ENCODE measurements at regions not wholly inside any gene's neighbourhood (a gene's known extent, or its start where the extent isn't known, plus 50 kb on each side); places are given as distances from the start of the nearest gene placed in this dataset.

DNA sequence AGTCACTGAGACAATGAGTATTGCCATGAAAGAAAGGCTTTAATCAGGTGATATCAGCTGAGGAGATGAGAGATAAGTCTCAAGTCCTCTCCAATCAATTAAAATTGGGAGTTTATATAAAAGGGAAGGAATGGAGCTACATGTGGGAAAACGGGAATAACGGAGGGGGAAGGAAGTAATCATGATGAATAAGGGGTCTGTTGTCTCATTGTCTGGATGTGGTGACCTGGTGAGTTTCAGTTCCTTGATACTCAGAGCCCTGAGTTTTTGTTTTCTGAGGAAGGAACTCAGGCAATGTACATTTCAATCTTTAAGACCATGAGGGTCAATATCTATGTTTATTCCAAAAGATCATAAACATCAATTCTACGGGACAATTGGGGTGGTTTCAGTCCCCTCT lies 198.8 kb downstream of the KITLG start:
- H3K4me3 ChIP-seq: no peak overlapping the region
- intact Hi-C loops (cut with micrococcal nuclease; ENCODE audit: unreplicated experiment) (loop anchor here (10.0 kb wide), 1 partner anchor 347 kb away; a partner anchor contains a TSS), in situ Hi-C loops (cut with MboI) (no loop called here)
- H3K4me1 ChIP-seq (ENCODE audit: control insufficient read depth, insufficient read depth, low read length): no peaks in the 10 kb centered on the region
- FAIRE-seq (no peak), DNase-seq (ENCODE audit: low read depth, low spot score) (no peak), ATAC-seq (no peak)
- ChIA-PET CTCF (no interaction called here), POLR2A (no interaction called here), SMC1A (ENCODE audit: uncharacterized antibody, unreplicated experiment) (interaction anchor here (1.0 to 1.7 kb wide), 3 partner anchors 9 to 15 kb away, joined by 3 read pairs; no protein-coding TSS in a partner anchor), RAD21 (ENCODE audit: unreplicated experiment) (no interaction called here)
- no TSS peak for BruUV-seq (replicated peaks)
- H3K4me2 ChIP-seq (ENCODE audit: control insufficient read depth, insufficient read depth): no peak overlapping the region
- H3K79me2 ChIP-seq (ENCODE audit: control insufficient read depth, insufficient read depth, low read length): no peaks in the 10 kb centered on the region
- no peaks in the 10 kb centered on the region for H3K36me3 ChIP-seq (ENCODE audit: control insufficient read depth in 2 of 2, insufficient read depth in 2 of 2, low read length in 1 of 2)
- H3K9ac ChIP-seq (ENCODE audit: control insufficient read depth, insufficient read depth, low read length): no peak overlapping the region
- H2AFZ ChIP-seq (ENCODE audit: control insufficient read depth, low read depth, low read length): no peak overlapping the region
- WGBS (ENCODE audit: insufficient coverage, insufficient replicate concordance, low lambda C conversion rate, missing lambda C conversion rate): 5% methylated on average over 3 of the region's 3 CpGs
- peak; percentile 70 for TF ChIP-seq SPI1 (IDR thresholded peaks at IDR 0.05; ENCODE audit: borderline replicate concordance, insufficient read depth, low read depth, low read length)
- 0 out of 2 replicates have a peak, but pooled peaks have one; percentile 11 for TF ChIP-seq MTA2 (IDR thresholded peaks at IDR 0.05; ENCODE audit: low read depth)
- peak; percentile 59 for TF ChIP-seq IKZF1 (conservative IDR thresholded peaks at IDR 0.05)
- peak; percentile 45 to 64; a peak in 3 of 4 replicates for TF ChIP-seq IKZF2 (IDR thresholded peaks at IDR 0.05)
- TF ChIP-seq EP300 (IDR thresholded peaks at IDR 0.05; ENCODE audit: borderline replicate concordance in 1 of 2, control insufficient read depth in 1 of 2, low read depth in 2 of 2, low read length in 2 of 2): no peak
- no peaks in the 10 kb centered on the region for H4K20me1 ChIP-seq (ENCODE audit: control insufficient read depth, insufficient read depth)
- H3K27ac ChIP-seq (ENCODE audit: control insufficient read depth, insufficient read depth): no peak overlapping the region
- H3K9me3 ChIP-seq (replicated peaks; ENCODE audit: control insufficient read depth, insufficient read depth, low read length): no peaks in the 10 kb centered on the region; the same call in 2 of the 3 replicates
- no peaks in the 10 kb centered on the region for H3K27me3 ChIP-seq (replicated peaks in 1 of 2; ENCODE audit: control insufficient read depth in 2 of 2, insufficient read depth in 2 of 2, low read length in 1 of 2)

DNA sequence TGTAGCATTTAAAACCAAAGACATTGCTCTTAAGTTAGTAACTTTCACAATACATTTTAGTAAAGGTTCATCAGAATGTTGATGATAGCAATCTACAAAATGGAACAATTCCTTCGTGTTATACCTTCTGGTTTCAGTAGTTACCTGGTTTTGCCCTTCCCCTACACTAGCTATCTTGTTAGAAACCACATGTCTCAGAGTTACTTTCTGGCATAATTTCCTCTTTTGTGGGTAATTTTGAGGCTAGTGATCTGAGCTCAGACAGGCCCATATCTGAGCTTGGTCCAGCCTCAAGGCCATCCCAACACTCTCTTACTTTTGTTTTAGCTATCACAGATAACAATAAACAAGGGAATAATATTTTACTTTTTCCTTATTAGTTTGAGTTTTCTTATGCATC lies 196.9 kb downstream of the KITLG start:
- no peak for FAIRE-seq
- POLR2A ChIA-PET: no interaction called here
- BruUV-seq (replicated peaks): no TSS peak
- DNase-seq (ENCODE audit: low read depth, low spot score): no peak
- no peaks in the 10 kb centered on the region for H3K27me3 ChIP-seq (replicated peaks in 1 of 2; ENCODE audit: control insufficient read depth in 2 of 2, insufficient read depth in 2 of 2, low read length in 1 of 2)
- peak; percentile 76 for ATAC-seq
- no peak overlapping the region for H3K27ac ChIP-seq (ENCODE audit: control insufficient read depth, insufficient read depth)
- H3K9ac ChIP-seq (ENCODE audit: control insufficient read depth, insufficient read depth, low read length): no peak overlapping the region
- H3K9me3 ChIP-seq (replicated peaks; ENCODE audit: control insufficient read depth, insufficient read depth, low read length): no peaks in the 10 kb centered on the region; the same call in 2 of the 3 replicates
- no peaks in the 10 kb centered on the region for H3K4me1 ChIP-seq (ENCODE audit: control insufficient read depth, insufficient read depth, low read length)
- no peaks in the 10 kb centered on the region for H3K79me2 ChIP-seq (ENCODE audit: control insufficient read depth, insufficient read depth, low read length)
- no peak overlapping the region for H3K4me3 ChIP-seq
- H2AFZ ChIP-seq (ENCODE audit: control insufficient read depth, low read depth, low read length): no peak overlapping the region
- TF ChIP-seq CEBPZ (IDR thresholded peaks at IDR 0.05; ENCODE audit: low read depth, low read length) (no peak), ZNF687 (IDR thresholded peaks at IDR 0.05) (0 out of 2 replicates have a peak, but pooled peaks have one; percentile 16), RUNX3 (IDR thresholded peaks at IDR 0.05; ENCODE audit: low read length) (peak; percentile 67), IKZF2 (IDR thresholded peaks at IDR 0.05) (peak in 1 of 2 experiments; percentile 12; a peak in 1 of 4 replicates)
- no peak overlapping the region for H3K4me2 ChIP-seq (ENCODE audit: control insufficient read depth, insufficient read depth)
- H4K20me1 ChIP-seq (ENCODE audit: control insufficient read depth, insufficient read depth): no peaks in the 10 kb centered on the region
- CTCF ChIA-PET: interaction anchor here (0.5 kb wide), 1 partner anchor 1228 kb away, joined by 3 read pairs; no protein-coding TSS in a partner anchor
- H3K36me3 ChIP-seq (ENCODE audit: control insufficient read depth in 2 of 2, insufficient read depth in 2 of 2, low read length in 1 of 2): no peaks in the 10 kb centered on the region
- in situ Hi-C loops (cut with MboI): no loop called here
- RAD21 ChIA-PET (ENCODE audit: unreplicated experiment): interaction anchor here (1.1 kb wide), 1 partner anchor 84 kb away, joined by 6 read pairs; no protein-coding TSS in a partner anchor
- SMC1A ChIA-PET (ENCODE audit: uncharacterized antibody, unreplicated experiment): interaction anchor here (1.0 to 2.5 kb wide), 6 partner anchors 34 to 237 kb away, joined by 3 to 14 read pairs (median 4); no protein-coding TSS in a partner anchor
- intact Hi-C loops (cut with micrococcal nuclease; ENCODE audit: unreplicated experiment): loop anchor here (10.0 kb wide), 1 partner anchor 349 kb away; a partner anchor contains a TSS
- WGBS (ENCODE audit: insufficient coverage, insufficient replicate concordance, low lambda C conversion rate, missing lambda C conversion rate): 0% methylated on average over 1 of the region's 1 CpG
